GM21367 (cell line): ENCODE measurements at regions not wholly inside any gene's neighbourhood (a gene's known extent, or its start where the extent isn't known, plus 50 kb on each side); places are given as distances from the start of the nearest gene placed in this dataset.

ENCODE experiments used
- ATAC-seq: cut with Tn5 transposase; IDR thresholded peaks from one replicate; pipeline ENCODE4 v1.9.1; 2021; ENCODE audit not compliant: unreplicated experiment

GRCh38 chr10:128462844-128463243 is 336.6 kb upstream of the MKI67 start:
- ATAC-seq, result no peak

- ATAC-seq, result no peak
Observed at GRCh38 chr10:128463991-128464760, 338.0 kb upstream of the MKI67 start.

GRCh38 chr10:128465697-128466096 is 339.5 kb upstream of the MKI67 start:
- ATAC-seq, result no peak

- ATAC-seq, result no peak
Observed at GRCh38 chr10:128466831-128467371, 340.7 kb upstream of the MKI67 start.

GRCh38 chr10:128468462-128468861 is 342.2 kb upstream of the MKI67 start:
- no peak for ATAC-seq

- no peak for ATAC-seq
Observed at GRCh38 chr10:128469515-128469914, 343.3 kb upstream of the MKI67 start.

GRCh38 chr10:128470321-128470965 is 344.2 kb upstream of the MKI67 start:
- no peak for ATAC-seq

- ATAC-seq, result no peak
Observed at GRCh38 chr10:128471151-128471550, 344.9 kb upstream of the MKI67 start.

GRCh38 chr10:128472196-128472595 is 346.0 kb upstream of the MKI67 start:
- ATAC-seq, result no peak

GRCh38 chr10:128473396-128473795 is 347.2 kb upstream of the MKI67 start:
- ATAC-seq, result no peak

- ATAC-seq, result no peak
Observed at GRCh38 chr10:128473911-128474310, 347.7 kb upstream of the MKI67 start.

- no peak for ATAC-seq
Observed at GRCh38 chr10:128474571-128474970, 348.3 kb upstream of the MKI67 start.

- ATAC-seq, result no peak
Observed at GRCh38 chr10:128475686-128476367, 349.6 kb upstream of the MKI67 start.

GRCh38 chr10:128476368-128476725 is 350.1 kb upstream of the MKI67 start:
- ATAC-seq, result no peak

- ATAC-seq, result no peak
Observed at GRCh38 chr10:128476845-128477244, 350.6 kb upstream of the MKI67 start.

- no peak for ATAC-seq
Observed at GRCh38 chr10:128480601-128481000, 354.4 kb upstream of the MKI67 start.

GRCh38 chr10:128481152-128481840 is 355.1 kb upstream of the MKI67 start:
- ATAC-seq, result no peak

GRCh38 chr10:128482052-128482451 is 355.8 kb upstream of the MKI67 start:
- ATAC-seq, result no peak

- no peak for ATAC-seq
Observed at GRCh38 chr10:128483216-128483615, 357.0 kb upstream of the MKI67 start.

GRCh38 chr10:128484041-128484440 is 357.8 kb upstream of the MKI67 start:
- no peak for ATAC-seq

- no peak for ATAC-seq
Observed at GRCh38 chr10:128485701-128486235, 359.5 kb upstream of the MKI67 start.
